ENCODE measurements at regions not wholly inside any gene's neighbourhood (a gene's known extent, or its start where the extent isn't known, plus 50 kb on each side); places are given as distances from the start of the nearest gene placed in this dataset.

- Histone ChIP-seq H3K9me2 (ENCODE audit: low read depth, low read length) (no peaks in the 10 kb centered on the region), H3F3A (ENCODE audit: insufficient read depth, low read length) (no peaks in the 10 kb centered on the region), H3K9ac (ENCODE audit: low read length) (no peak overlapping the region), H2AFZ (ENCODE audit: low read length) (no peak overlapping the region), H3K9me3 (ENCODE audit: low read length) (0 out of 2 replicates have a peak, but pooled peaks cover 7% of the 10 kb centered on the region), H4K20me1 (ENCODE audit: insufficient read depth, low read length) (no peaks in the 10 kb centered on the region), H3K27me3 (ENCODE audit: insufficient read depth, low read length) (no peaks in the 10 kb centered on the region), H3K4me3 (ENCODE audit: low read depth, low read length, poor library complexity, severe bottlenecking) (no peak overlapping the region), H3K4me1 (ENCODE audit: insufficient read depth, low read length, severe bottlenecking) (no peaks in the 10 kb centered on the region), H3K36me3 (ENCODE audit: insufficient read depth, low read length) (no peaks in the 10 kb centered on the region), H3K79me2 (ENCODE audit: insufficient read depth, low read length) (no peaks in the 10 kb centered on the region), H3K4me2 (ENCODE audit: low read length) (no peak overlapping the region), H3K27ac (ENCODE audit: low read depth, low read length, poor library complexity, severe bottlenecking) (no peak overlapping the region)
- TF ChIP-seq EZH2 (IDR thresholded peaks at IDR 0.05; ENCODE audit: borderline replicate concordance, low read length), result no peak
- TF ChIP-seq, protein P1, sequence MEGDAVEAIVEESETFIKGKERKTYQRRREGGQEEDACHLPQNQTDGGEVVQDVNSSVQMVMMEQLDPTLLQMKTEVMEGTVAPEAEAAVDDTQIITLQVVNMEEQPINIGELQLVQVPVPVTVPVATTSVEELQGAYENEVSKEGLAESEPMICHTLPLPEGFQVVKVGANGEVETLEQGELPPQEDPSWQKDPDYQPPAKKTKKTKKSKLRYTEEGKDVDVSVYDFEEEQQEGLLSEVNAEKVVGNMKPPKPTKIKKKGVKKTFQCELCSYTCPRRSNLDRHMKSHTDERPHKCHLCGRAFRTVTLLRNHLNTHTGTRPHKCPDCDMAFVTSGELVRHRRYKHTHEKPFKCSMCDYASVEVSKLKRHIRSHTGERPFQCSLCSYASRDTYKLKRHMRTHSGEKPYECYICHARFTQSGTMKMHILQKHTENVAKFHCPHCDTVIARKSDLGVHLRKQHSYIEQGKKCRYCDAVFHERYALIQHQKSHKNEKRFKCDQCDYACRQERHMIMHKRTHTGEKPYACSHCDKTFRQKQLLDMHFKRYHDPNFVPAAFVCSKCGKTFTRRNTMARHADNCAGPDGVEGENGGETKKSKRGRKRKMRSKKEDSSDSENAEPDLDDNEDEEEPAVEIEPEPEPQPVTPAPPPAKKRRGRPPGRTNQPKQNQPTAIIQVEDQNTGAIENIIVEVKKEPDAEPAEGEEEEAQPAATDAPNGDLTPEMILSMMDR (IDR thresholded peaks at IDR 0.05; ENCODE audit: low read length), result no peak
Measured at GRCh38 chr4:155523358-155523757, 143.3 kb upstream of the GUCY1A1 start.

GRCh38 chr4:155522201-155522600, 144.4 kb upstream of the GUCY1A1 start:
- 0 out of 2 replicates have a peak, but pooled peaks cover 7% of the 10 kb centered on the region for H3K9me3 ChIP-seq (ENCODE audit: low read length)

DNA sequence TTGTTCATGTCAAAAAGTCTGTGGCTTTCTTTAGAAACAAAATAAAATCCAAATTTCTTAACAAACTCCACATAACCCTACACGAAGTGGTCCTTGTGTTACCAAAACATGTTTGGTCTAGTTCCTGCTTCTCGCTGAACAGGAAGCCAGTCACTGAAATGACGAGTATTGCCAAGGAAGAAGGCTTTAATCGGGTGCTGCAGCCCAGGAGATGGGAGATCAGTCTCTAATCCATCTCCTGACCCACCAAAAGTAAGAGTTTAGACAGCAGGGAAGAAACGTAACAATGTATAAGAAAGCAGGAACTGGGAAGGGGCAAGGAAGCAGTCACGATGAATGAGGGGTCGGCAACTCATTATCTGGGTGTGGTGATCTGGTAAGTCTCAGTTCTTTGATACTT, 144.6 kb upstream of the MAP9 start:
- H3K9me2 ChIP-seq (ENCODE audit: low read depth, low read length), result no peaks in the 10 kb centered on the region
- no peak overlapping the region for H2AFZ ChIP-seq (ENCODE audit: low read length)
- no peak overlapping the region for H3K4me3 ChIP-seq (ENCODE audit: low read depth, low read length, poor library complexity, severe bottlenecking)
- no peak for TF ChIP-seq EZH2 (IDR thresholded peaks at IDR 0.05; ENCODE audit: borderline replicate concordance, low read length)
- TF ChIP-seq, protein P1 (IDR thresholded peaks at IDR 0.05; ENCODE audit: low read length), result no peak
- H3K79me2 ChIP-seq (ENCODE audit: insufficient read depth, low read length), result no peaks in the 10 kb centered on the region
- H3K27ac ChIP-seq (ENCODE audit: low read depth, low read length, poor library complexity, severe bottlenecking), result no peak overlapping the region
- H3K4me2 ChIP-seq (ENCODE audit: low read length), result no peak overlapping the region
- 0 out of 2 replicates have a peak, but pooled peaks cover 7% of the 10 kb centered on the region for H3K9me3 ChIP-seq (ENCODE audit: low read length)
- no peaks in the 10 kb centered on the region for H3K27me3 ChIP-seq (ENCODE audit: insufficient read depth, low read length)
- H3F3A ChIP-seq (ENCODE audit: insufficient read depth, low read length), result no peaks in the 10 kb centered on the region
- H4K20me1 ChIP-seq (ENCODE audit: insufficient read depth, low read length), result no peaks in the 10 kb centered on the region
- no peaks in the 10 kb centered on the region for H3K4me1 ChIP-seq (ENCODE audit: insufficient read depth, low read length, severe bottlenecking)
- no peaks in the 10 kb centered on the region for H3K36me3 ChIP-seq (ENCODE audit: insufficient read depth, low read length)
- no peak overlapping the region for H3K9ac ChIP-seq (ENCODE audit: low read length)

More at GRCh38 chr4:155522201-155522600, 144.4 kb upstream of the GUCY1A1 start:
- no peak overlapping the region for H2AFZ ChIP-seq (ENCODE audit: low read length)
- no peaks in the 10 kb centered on the region for H3K79me2 ChIP-seq (ENCODE audit: insufficient read depth, low read length)
- H3K9ac ChIP-seq (ENCODE audit: low read length), result no peak overlapping the region
- H3K27ac ChIP-seq (ENCODE audit: low read depth, low read length, poor library complexity, severe bottlenecking), result no peak overlapping the region
- no peaks in the 10 kb centered on the region for H4K20me1 ChIP-seq (ENCODE audit: insufficient read depth, low read length)
- H3K36me3 ChIP-seq (ENCODE audit: insufficient read depth, low read length), result no peaks in the 10 kb centered on the region
- H3K9me2 ChIP-seq (ENCODE audit: low read depth, low read length), result no peaks in the 10 kb centered on the region
- H3K4me1 ChIP-seq (ENCODE audit: insufficient read depth, low read length, severe bottlenecking), result no peaks in the 10 kb centered on the region
- H3K4me3 ChIP-seq (ENCODE audit: low read depth, low read length, poor library complexity, severe bottlenecking), result no peak overlapping the region
- H3K4me2 ChIP-seq (ENCODE audit: low read length), result no peak overlapping the region
- H3K27me3 ChIP-seq (ENCODE audit: insufficient read depth, low read length), result no peaks in the 10 kb centered on the region
- no peaks in the 10 kb centered on the region for H3F3A ChIP-seq (ENCODE audit: insufficient read depth, low read length)
- TF ChIP-seq, protein P1 (IDR thresholded peaks at IDR 0.05; ENCODE audit: low read length), result no peak
- no peak for TF ChIP-seq EZH2 (IDR thresholded peaks at IDR 0.05; ENCODE audit: borderline replicate concordance, low read length)

All from OCI-LY1 (cell line).